K562 (cell line): ENCODE measurements at regions not wholly inside any gene's neighbourhood (a gene's known extent, or its start where the extent isn't known, plus 50 kb on each side); places are given as distances from the start of the nearest gene placed in this dataset.

Source experiments
- ATAC-seq: fragments of 200-7000 bp; cut with Tn5 transposase; 3 replicates; pipeline ENCODE4 v1.9.1; 2020; ENCODE audit warnings: moderate library complexity
- BruUV-seq: library from RNA; stranded (reverse); fragments of 400-500 nt; replicated peaks from 2 replicates; lab custom pipeline; 2021; lab: Mats Ljungman, UMichigan
- CTCF ChIA-PET: fragments of 300-600 bp; formaldehyde crosslinking; extraction: SDS; loops from one replicate; lab custom pipeline; 2021; ENCODE audit warnings: low intra/inter-chr PET ratio; lab: Yijun Ruan, JAX
- POLR2A ChIA-PET: fragments of 300-600, 350-650 bp; sonication (Branson Sonifier 250); formaldehyde crosslinking; extraction: SDS; loops from one replicate; lab custom pipeline; 2021; ENCODE audit warnings: antibody characterized with exemption, inconsistent platforms; lab: Yijun Ruan, JAX
- DNase-seq, 4 experiments: peaks; one replicate each; pipeline versions ENCODE4 v3.0.0 to v3.0.0-alpha.2; 2011 to 2018; ENCODE audit warnings: low spot score in 3 of 4, mixed read lengths in 3 of 4; ENCODE audit errors: extremely low read depth in 1 of 4
- FAIRE-seq: peaks from 2 replicates; lab custom pipeline; 2011; peaks lifted over from hg19 to GRCh38; lab: Jason Lieb, UNC
- H2AFZ ChIP-seq: 2 replicates; pipeline ENCODE4 v1.6.0; 2011; ENCODE audit warnings: low read depth, low read length, control low read depth, inconsistent platforms
- H3K27ac ChIP-seq: fragments of 200-600 bp; 3 replicates; pipeline ENCODE4 v1.8.0; 2011; ENCODE audit warnings: low read depth, mild to moderate bottlenecking, control low read depth, inconsistent platforms, low read length, moderate library complexity, mixed read lengths; ENCODE audit errors: extremely low read depth
- H3K27me3 ChIP-seq, 2 experiments: fragments of 300-600 bp in 1 of 2; 2 replicates in 1 of 2; 3 replicates in 1 of 2; pipeline versions ENCODE4 v1.6.0 to v1.8.0; 2011; ENCODE audit warnings: inconsistent platforms in 2 of 2, low read length in 2 of 2, mild to moderate bottlenecking in 1 of 2, mixed read lengths in 1 of 2, moderate library complexity in 1 of 2; ENCODE audit not compliant: control insufficient read depth in 2 of 2, insufficient read depth in 2 of 2
- H3K36me3 ChIP-seq: fragments of 300-600 bp; 3 replicates; pipeline ENCODE4 v1.8.0; 2011; ENCODE audit warnings: mild to moderate bottlenecking, low read length, inconsistent platforms; ENCODE audit not compliant: control insufficient read depth, insufficient read depth
- H3K4me1 ChIP-seq, 2 experiments: fragments of 200-600 bp in 1 of 2; replicated peaks in 1 of 2; 2 replicates in 1 of 2; 3 replicates in 1 of 2; pipeline versions ENCODE4 v1.5.1 to v1.8.0; 2011; ENCODE audit warnings: inconsistent platforms in 2 of 2, low read length in 2 of 2, mild to moderate bottlenecking in 1 of 2, mixed read lengths in 1 of 2, moderate library complexity in 1 of 2; ENCODE audit not compliant: control insufficient read depth in 2 of 2, insufficient read depth in 2 of 2
- H3K4me2 ChIP-seq: 2 replicates; pipeline ENCODE4 v1.6.1; 2011; ENCODE audit warnings: low read length, control low read depth, inconsistent platforms, mixed read lengths; ENCODE audit not compliant: insufficient read depth
- H3K4me3 ChIP-seq: fragments of 200-600 bp; sonication (generic), shearing (Covaris generic); 2 replicates; pipeline ENCODE4 v1.5.1; 2016; ENCODE audit warnings: control low read depth, inconsistent platforms
- H3K79me2 ChIP-seq: fragments of 200-600 bp; 3 replicates; pipeline ENCODE4 v1.8.0; 2011; ENCODE audit warnings: low read length, inconsistent platforms; ENCODE audit not compliant: control insufficient read depth, insufficient read depth
- H3K9ac ChIP-seq, 2 experiments: 2 replicates each; pipeline versions ENCODE4 v1.6.0 to v1.6.1; 2011; ENCODE audit warnings: low read depth in 2 of 2, low read length in 2 of 2, control low read depth in 1 of 2, inconsistent platforms in 1 of 2, mild to moderate bottlenecking in 1 of 2, mixed read lengths in 1 of 2; ENCODE audit not compliant: insufficient read depth in 1 of 2
- H3K9me1 ChIP-seq: one replicate; pipeline ENCODE4 v1.6.0; 2011; ENCODE audit warnings: inconsistent platforms, mild to moderate bottlenecking, low read length, moderate library complexity; ENCODE audit not compliant: control insufficient read depth, insufficient read depth
- H3K9me3 ChIP-seq: replicated peaks from 2 replicates; pipeline ENCODE4 v1.5.1; 2011; ENCODE audit warnings: low read depth, low read length, inconsistent platforms; ENCODE audit not compliant: control insufficient read depth, insufficient read depth
- H4K20me1 ChIP-seq: replicated peaks from 2 replicates; pipeline ENCODE4 v1.6.1; 2011; ENCODE audit warnings: low read length, inconsistent platforms, mixed read lengths; ENCODE audit not compliant: control insufficient read depth, insufficient read depth
- DACH1 ChIP-seq: fragments of 450-650 bp; IDR thresholded peaks from 2 replicates; pipeline ENCODE4 v1.6.1; 2018; ENCODE audit not compliant: partially characterized antibody
- E2F4 ChIP-seq: sonication (generic); formaldehyde crosslinking; IDR thresholded peaks from 2 replicates; pipeline ENCODE4 v1.8.0; 2022; ENCODE audit warnings: mild to moderate bottlenecking, low read depth, missing genetic modification reagents
- ELF1 ChIP-seq: fragments of 200-800 bp; sonication (Bioruptor generic); IDR thresholded peaks from 2 replicates; pipeline ENCODE4 v1.6.1; 2016; ENCODE audit warnings: missing genetic modification characterization, missing compliant biosample characterization
- MAFF ChIP-seq: IDR thresholded peaks from 2 replicates; pipeline ENCODE4 v1.6.1; 2012; ENCODE audit warnings: low read length, improper control_type of control experiment
- MIER1 ChIP-seq: fragments of 450-650 bp; IDR thresholded peaks from 2 replicates; pipeline ENCODE4 v1.6.1; 2016; ENCODE audit warnings: antibody characterized with exemption, mild to moderate bottlenecking, low read depth
- MLX ChIP-seq, 2 experiments: fragments of 450-650 bp in 1 of 2; sonication (generic) in 1 of 2; formaldehyde crosslinking; conservative IDR thresholded peaks; 2 replicates each; pipeline versions ENCODE4 v1.4.0 to v1.8.1; 2020 to 2022; ENCODE audit warnings: mild to moderate bottlenecking in 1 of 2, missing genetic modification reagents in 1 of 2
- PHF8 ChIP-seq: fragments of 200-600 bp; sonication (generic); IDR thresholded peaks from 2 replicates; pipeline ENCODE4 v1.6.1; 2012; ENCODE audit warnings: mixed run types, mild to moderate bottlenecking, inconsistent platforms, low read length, moderate library complexity, borderline replicate concordance
- SPI1 ChIP-seq: IDR thresholded peaks from 2 replicates; pipeline ENCODE4 v1.6.1; 2011; ENCODE audit warnings: low read depth, low read length, control low read depth, borderline replicate concordance
- STAT5A ChIP-seq: IDR thresholded peaks from 2 replicates; pipeline ENCODE4 v1.6.1; 2012; ENCODE audit warnings: low read length, inconsistent platforms, borderline replicate concordance
- ZFP91 ChIP-seq: sonication (generic); formaldehyde crosslinking; IDR thresholded peaks from 2 replicates; pipeline ENCODE4 v1.8.0; 2022; ENCODE audit warnings: mild to moderate bottlenecking, missing genetic modification reagents
- ZNF347 ChIP-seq: fragments of 450-650 bp; formaldehyde crosslinking; IDR thresholded peaks from 2 replicates; pipeline ENCODE4 v1.4.0; 2020; ENCODE audit warnings: low read depth, mild to moderate bottlenecking, moderate library complexity
- ZNF431 ChIP-seq: sonication (generic); formaldehyde crosslinking; IDR thresholded peaks from 2 replicates; pipeline ENCODE4 v1.8.0; 2022; ENCODE audit warnings: mild to moderate bottlenecking, missing genetic modification reagents
- ZNF75A ChIP-seq: fragments of 450-650 bp; formaldehyde crosslinking; IDR thresholded peaks from 2 replicates; pipeline ENCODE4 v1.4.0; 2020; ENCODE audit warnings: mild to moderate bottlenecking
- WGBS: fragments of 100-300 bp; shearing (Covaris generic); methylation state at CpG from one replicate; pipeline ENCODE4 v1.1.6; 2016; ENCODE audit warnings: low coverage, mixed read lengths; ENCODE audit not compliant: insufficient coverage; ENCODE audit errors: missing lambda C conversion rate; 5-methylcytosine and 5-hydroxymethylcytosine counted together
- in situ Hi-C: fragments of 300-500 bp; cut with MboI; formaldehyde crosslinking; loops from 4 replicates; pipeline ENCODE4 v1.15.0; 2018; ENCODE audit warnings: inconsistent platforms, mixed read lengths
- intact Hi-C: fragments of 100-400 bp; cut with micrococcal nuclease; formaldehyde crosslinking; loops from 2 replicates; pipeline ENCODE4 v1.14.2; 2022

- no peak for DNase-seq
- no peaks in the 10 kb centered on the region; the same call in 1 of the 2 replicates for H3K9me3 ChIP-seq
- ChIA-PET CTCF (no interaction called here), POLR2A (no interaction called here)
- in situ Hi-C loops = no loop called here
- no peaks in the 10 kb centered on the region for H3K36me3 ChIP-seq
- no peak overlapping the region for H3K4me3 ChIP-seq
- no peaks in the 10 kb centered on the region for H4K20me1 ChIP-seq
- H3K79me2 ChIP-seq = no peaks in the 10 kb centered on the region
- H3K4me1 ChIP-seq = no peaks in the 10 kb centered on the region
- TF ChIP-seq E2F4 (CRISPR knock-in tag) = no peak
- TF ChIP-seq, all 486 proteins: peak for 0
- no TSS peak for BruUV-seq
- no peaks in the 10 kb centered on the region for H3K27me3 ChIP-seq
- no peak overlapping the region for H3K4me2 ChIP-seq
- 3% methylated on average over 4 of the region's 4 CpGs for WGBS
- no peaks in the 10 kb centered on the region for H3K9me1 ChIP-seq
- intact Hi-C loops = no loop called here
- no peak for FAIRE-seq
- no peak overlapping the region for H3K9ac ChIP-seq
- no peak overlapping the region for H2AFZ ChIP-seq
- ATAC-seq = no peak
- no peak overlapping the region for H3K27ac ChIP-seq
Observed at GRCh38 chr5:167763772-167764171, 527.7 kb upstream of the WWC1 start.

- in situ Hi-C loops = no loop called here
- intact Hi-C loops = no loop called here
- Histone ChIP-seq H3K79me2 (no peaks in the 10 kb centered on the region), H3K4me3 (no peak overlapping the region), H3K4me2 (no peak overlapping the region), H3K27me3 (no peaks in the 10 kb centered on the region), H2AFZ (no peak overlapping the region), H3K9me3 (no peaks in the 10 kb centered on the region; the same call in 1 of the 2 replicates), H3K4me1 (no peaks in the 10 kb centered on the region), H3K27ac (no peak overlapping the region), H3K9ac (no peak overlapping the region), H4K20me1 (no peaks in the 10 kb centered on the region), H3K9me1 (no peaks in the 10 kb centered on the region), H3K36me3 (no peaks in the 10 kb centered on the region)
- BruUV-seq = no TSS peak
- no peak for DNase-seq
- ChIA-PET POLR2A (no interaction called here), CTCF (no interaction called here)
- WGBS = 2% methylated on average over 6 of the region's 6 CpGs
- FAIRE-seq = no peak
- no peak for ATAC-seq
- TF ChIP-seq ZNF75A (CRISPR knock-in tag) (no peak), ZFP91 (CRISPR knock-in tag) (no peak), MLX (CRISPR knock-in tag; conservative IDR thresholded peaks at IDR 0.05) (no peak), SPI1 (no peak), STAT5A (no peak), MIER1 (no peak), PHF8 (no peak), ZNF431 (CRISPR knock-in tag) (no peak), ELF1 (tag) (no peak), DACH1 (no peak), MAFF (no peak), ZNF347 (no peak)
Observed at GRCh38 chr5:167764641-167765289, 526.7 kb upstream of the WWC1 start.
